ENCODE measurements at regions not wholly inside any gene's neighbourhood (a gene's known extent, or its start where the extent isn't known, plus 50 kb on each side); places are given as distances from the start of the nearest gene placed in this dataset.

- TF ChIP-seq FOXP2 (optimal IDR thresholded peaks at IDR 0.05; ENCODE audit: borderline replicate concordance, extremely low read depth, extremely low read length, insufficient read depth) (no peak), POLR2AphosphoS5 (IDR thresholded peaks at IDR 0.05; ENCODE audit: low read depth, low read length) (no peak), TAF1 (IDR thresholded peaks at IDR 0.05; ENCODE audit: borderline replicate concordance, insufficient read depth, low read length) (no peak), SIN3A (IDR thresholded peaks at IDR 0.05; ENCODE audit: borderline replicate concordance, insufficient read depth, low read length) (no peak), REST (IDR thresholded peaks at IDR 0.05; ENCODE audit: insufficient read depth in 1 of 2, low read depth in 2 of 2, low read length in 2 of 2) (no peak)
Measured at GRCh38 chr2:181787310-181788048, 104.1 kb upstream of the ITPRID2 start.

- TF ChIP-seq TAF1 (IDR thresholded peaks at IDR 0.05; ENCODE audit: borderline replicate concordance, insufficient read depth, low read length) (no peak), REST (IDR thresholded peaks at IDR 0.05; ENCODE audit: insufficient read depth in 1 of 2, low read depth in 2 of 2, low read length in 2 of 2) (no peak), SIN3A (IDR thresholded peaks at IDR 0.05; ENCODE audit: borderline replicate concordance, insufficient read depth, low read length) (no peak), POLR2AphosphoS5 (IDR thresholded peaks at IDR 0.05; ENCODE audit: low read depth, low read length) (no peak), FOXP2 (optimal IDR thresholded peaks at IDR 0.05; ENCODE audit: borderline replicate concordance, extremely low read depth, extremely low read length, insufficient read depth) (no peak)
Measured at GRCh38 chr2:181788897-181789555, 102.5 kb upstream of the ITPRID2 start.

GRCh38 chr2:181789827-181790448 lies 101.6 kb upstream of the ITPRID2 start:
- TF ChIP-seq FOXP2 (optimal IDR thresholded peaks at IDR 0.05; ENCODE audit: borderline replicate concordance, extremely low read depth, extremely low read length, insufficient read depth) (no peak), TAF1 (IDR thresholded peaks at IDR 0.05; ENCODE audit: borderline replicate concordance, insufficient read depth, low read length) (no peak), SIN3A (IDR thresholded peaks at IDR 0.05; ENCODE audit: borderline replicate concordance, insufficient read depth, low read length) (no peak), POLR2AphosphoS5 (IDR thresholded peaks at IDR 0.05; ENCODE audit: low read depth, low read length) (no peak), REST (IDR thresholded peaks at IDR 0.05; ENCODE audit: insufficient read depth in 1 of 2, low read depth in 2 of 2, low read length in 2 of 2) (no peak)

GRCh38 chr2:181790716-181791649 lies 100.5 kb upstream of the ITPRID2 start:
- TF ChIP-seq FOXP2 (optimal IDR thresholded peaks at IDR 0.05; ENCODE audit: borderline replicate concordance, extremely low read depth, extremely low read length, insufficient read depth) (no peak), SIN3A (IDR thresholded peaks at IDR 0.05; ENCODE audit: borderline replicate concordance, insufficient read depth, low read length) (no peak; the same call in 1 of the 2 replicates), TAF1 (IDR thresholded peaks at IDR 0.05; ENCODE audit: borderline replicate concordance, insufficient read depth, low read length) (peak; percentile 30; the same call in 1 of the 2 replicates), POLR2AphosphoS5 (IDR thresholded peaks at IDR 0.05; ENCODE audit: low read depth, low read length) (no peak), REST (IDR thresholded peaks at IDR 0.05; ENCODE audit: insufficient read depth in 1 of 2, low read depth in 2 of 2, low read length in 2 of 2) (peak in 1 of 2 experiments; percentile 26; a peak in 1 of 4 replicates)

Data from PFSK-1 (cell line).